ENCODE measurements at regions not wholly inside any gene's neighbourhood (a gene's known extent, or its start where the extent isn't known, plus 50 kb on each side); places are given as distances from the start of the nearest gene placed in this dataset.

- TF ChIP-seq, protein P1, sequence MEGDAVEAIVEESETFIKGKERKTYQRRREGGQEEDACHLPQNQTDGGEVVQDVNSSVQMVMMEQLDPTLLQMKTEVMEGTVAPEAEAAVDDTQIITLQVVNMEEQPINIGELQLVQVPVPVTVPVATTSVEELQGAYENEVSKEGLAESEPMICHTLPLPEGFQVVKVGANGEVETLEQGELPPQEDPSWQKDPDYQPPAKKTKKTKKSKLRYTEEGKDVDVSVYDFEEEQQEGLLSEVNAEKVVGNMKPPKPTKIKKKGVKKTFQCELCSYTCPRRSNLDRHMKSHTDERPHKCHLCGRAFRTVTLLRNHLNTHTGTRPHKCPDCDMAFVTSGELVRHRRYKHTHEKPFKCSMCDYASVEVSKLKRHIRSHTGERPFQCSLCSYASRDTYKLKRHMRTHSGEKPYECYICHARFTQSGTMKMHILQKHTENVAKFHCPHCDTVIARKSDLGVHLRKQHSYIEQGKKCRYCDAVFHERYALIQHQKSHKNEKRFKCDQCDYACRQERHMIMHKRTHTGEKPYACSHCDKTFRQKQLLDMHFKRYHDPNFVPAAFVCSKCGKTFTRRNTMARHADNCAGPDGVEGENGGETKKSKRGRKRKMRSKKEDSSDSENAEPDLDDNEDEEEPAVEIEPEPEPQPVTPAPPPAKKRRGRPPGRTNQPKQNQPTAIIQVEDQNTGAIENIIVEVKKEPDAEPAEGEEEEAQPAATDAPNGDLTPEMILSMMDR (IDR thresholded peaks at IDR 0.05) = no peak
- no peak for TF ChIP-seq POLR2A (IDR thresholded peaks at IDR 0.05)
Observed at GRCh38 chr5:34542818-34543217, 113.3 kb upstream of the RAI14 start.

Measured in suprapubic skin (tissue), 3 donors.